Endodermal cell (in vitro differentiated cells): ENCODE measurements at regions not wholly inside any gene's neighbourhood (a gene's known extent, or its start where the extent isn't known, plus 50 kb on each side); places are given as distances from the start of the nearest gene placed in this dataset.

ENCODE experiments used
- DNase-seq: peaks from one replicate; pipeline ENCODE4 v3.0.0-alpha.2; 2017
- H3K27ac ChIP-seq: 2 replicates; pipeline ENCODE4 v1.5.1; 2013; ENCODE audit warnings: mild to moderate bottlenecking, low read depth, low read length, moderate library complexity
- H3K27me3 ChIP-seq: 2 replicates; pipeline ENCODE4 v1.6.1; 2013; ENCODE audit warnings: mild to moderate bottlenecking, low read length, moderate library complexity; ENCODE audit not compliant: insufficient read depth, control insufficient read depth, poor library complexity, severe bottlenecking
- H3K36me3 ChIP-seq: 2 replicates; pipeline ENCODE4 v1.7.0; 2013; ENCODE audit warnings: mild to moderate bottlenecking, low read length, moderate library complexity; ENCODE audit not compliant: control insufficient read depth, insufficient read depth
- H3K4me1 ChIP-seq: one replicate; pipeline ENCODE4 v1.7.0; 2013; ENCODE audit warnings: low read length; ENCODE audit not compliant: control insufficient read depth, insufficient read depth
- H3K4me3 ChIP-seq: 2 replicates; pipeline ENCODE4 v1.5.1; 2013; ENCODE audit warnings: mild to moderate bottlenecking, low read length, moderate library complexity
- H3K9ac ChIP-seq: 2 replicates; pipeline ENCODE4 v1.6.1; 2013; ENCODE audit warnings: mild to moderate bottlenecking, low read length, moderate library complexity; ENCODE audit not compliant: poor library complexity, severe bottlenecking; ENCODE audit errors: extremely low read depth
- H3K9me3 ChIP-seq: 2 replicates; pipeline ENCODE4 v1.6.1; 2013; ENCODE audit warnings: mild to moderate bottlenecking, low read length, moderate library complexity; ENCODE audit not compliant: control insufficient read depth
- H3K27ac Mint-ChIP-seq: 2 replicates; pipeline ENCODE4 v1.8.0; 2020; ENCODE audit warnings: mixed read lengths
- H3K27me3 Mint-ChIP-seq: 2 replicates; pipeline ENCODE4 v1.8.0; 2021; ENCODE audit warnings: mild to moderate bottlenecking, mixed read lengths; ENCODE audit not compliant: insufficient read depth
- H3K36me3 Mint-ChIP-seq: 2 replicates; pipeline ENCODE4 v1.8.0; 2020; ENCODE audit warnings: low read depth, mixed read lengths
- H3K4me1 Mint-ChIP-seq: 2 replicates; pipeline ENCODE4 v1.8.0; 2020; ENCODE audit warnings: mixed read lengths
- H3K4me3 Mint-ChIP-seq: 2 replicates; pipeline ENCODE4 v1.8.0; 2020; ENCODE audit warnings: mild to moderate bottlenecking, moderate library complexity, mixed read lengths
- H3K9me3 Mint-ChIP-seq: 2 replicates; pipeline ENCODE4 v1.8.0; 2020; ENCODE audit warnings: mild to moderate bottlenecking, mixed read lengths
- CTCF ChIP-seq: fragments of 200-600 bp; sonication (generic); conservative IDR thresholded peaks from 2 replicates; pipeline ENCODE4 v1.5.0; 2021; ENCODE audit warnings: antibody characterized with exemption, mild to moderate bottlenecking
- WGBS, 2 experiments: methylation state at CpG; one replicate each; pipeline versions ENCODE4 v1.1.5 to v1.1.7; 2013; ENCODE audit warnings: missing lambda C conversion rate in 2 of 2, mixed read lengths in 1 of 2; ENCODE audit not compliant: insufficient coverage in 1 of 2, insufficient read length in 1 of 2; 5-methylcytosine and 5-hydroxymethylcytosine counted together

- Histone ChIP-seq H3K4me1 (no peaks in the 10 kb centered on the region), H3K4me3 (no peak overlapping the region), H3K27me3 (no peaks in the 10 kb centered on the region), H3K36me3 (no peaks in the 10 kb centered on the region), H3K9me3 (no peaks in the 10 kb centered on the region), H3K9ac (no peak overlapping the region), H3K27ac (no peak overlapping the region)
- Mint-ChIP-seq H3K9me3 (no peaks in the 10 kb centered on the region), H3K4me1 (peaks cover 7% of the 10 kb centered on the region), H3K27ac (no peak overlapping the region), H3K27me3 (peaks cover 3% of the 10 kb centered on the region), H3K36me3 (no peaks in the 10 kb centered on the region), H3K4me3 (no peak overlapping the region)
- no peak for TF ChIP-seq CTCF
- no peak for DNase-seq
- 89% methylated on average over 1 of the region's 1 CpG; no CpG with 5 or more reads in 1 of the 2 experiments for WGBS, 2 experiments
Observed at GRCh38 chr12:127106697-127107096, 1160.3 kb upstream of the TMEM132C start.

GRCh38 chr12:127107744-127108143 is 1159.2 kb upstream of the TMEM132C start:
- Histone ChIP-seq H3K4me1 (no peaks in the 10 kb centered on the region), H3K9ac (no peak overlapping the region), H3K27ac (no peak overlapping the region), H3K4me3 (no peak overlapping the region), H3K27me3 (no peaks in the 10 kb centered on the region), H3K36me3 (no peaks in the 10 kb centered on the region), H3K9me3 (no peaks in the 10 kb centered on the region)
- WGBS, 2 experiments, result 80 to 87% methylated on average over 2 to 3 of the region's 3 CpGs
- no peak for DNase-seq
- Mint-ChIP-seq H3K36me3 (no peaks in the 10 kb centered on the region), H3K27me3 (peaks cover 3% of the 10 kb centered on the region), H3K9me3 (no peaks in the 10 kb centered on the region), H3K27ac (no peak overlapping the region), H3K4me3 (no peak overlapping the region), H3K4me1 (peaks cover 7% of the 10 kb centered on the region)
- no peak for TF ChIP-seq CTCF

GRCh38 chr12:127108360-127109215 is 1158.4 kb upstream of the TMEM132C start:
- Histone ChIP-seq H3K36me3 (no peaks in the 10 kb centered on the region), H3K4me1 (no peaks in the 10 kb centered on the region), H3K9ac (no peak overlapping the region), H3K27ac (no peak overlapping the region), H3K9me3 (no peaks in the 10 kb centered on the region), H3K27me3 (no peaks in the 10 kb centered on the region), H3K4me3 (no peak overlapping the region)
- Mint-ChIP-seq H3K27ac (no peak overlapping the region), H3K4me3 (no peak overlapping the region), H3K27me3 (peaks cover 3% of the 10 kb centered on the region), H3K4me1 (peaks cover 7% of the 10 kb centered on the region), H3K36me3 (no peaks in the 10 kb centered on the region), H3K9me3 (no peaks in the 10 kb centered on the region)
- TF ChIP-seq CTCF, result peak; percentile 89
- peak; percentile 92 for DNase-seq
- WGBS, 2 experiments, result 55 to 61% methylated on average over 6 to 7 of the region's 7 CpGs
